ENCODE measurements at regions not wholly inside any gene's neighbourhood (a gene's known extent, or its start where the extent isn't known, plus 50 kb on each side); places are given as distances from the start of the nearest gene placed in this dataset.
A peak's percentile ranks its signal among the peaks of the same experiment; 100 is the strongest.

- DNase-seq, result no peak
These were observed 126.2 kb downstream of the TMEM18 start for GRCh38 chr2:550860-551567.

- DNase-seq, result no peak
These were observed 131.2 kb downstream of the TMEM18 start for GRCh38 chr2:545711-546650.

- no peak for DNase-seq
These were observed 132.0 kb downstream of the TMEM18 start for GRCh38 chr2:545228-545627.

GRCh38 chr2:538646-539045 lies 138.6 kb downstream of the TMEM18 start:
- no peak for DNase-seq

- no peak for DNase-seq
These were observed 142.0 kb downstream of the TMEM18 start for GRCh38 chr2:535222-535621.

- DNase-seq, result no peak
These were observed 147.4 kb downstream of the TMEM18 start for GRCh38 chr2:529852-530251.

- no peak for DNase-seq
These were observed 147.8 kb downstream of the TMEM18 start for GRCh38 chr2:529424-529823.

- DNase-seq, result no peak
These were observed 149.6 kb downstream of the TMEM18 start for GRCh38 chr2:527581-527980.

DNA sequence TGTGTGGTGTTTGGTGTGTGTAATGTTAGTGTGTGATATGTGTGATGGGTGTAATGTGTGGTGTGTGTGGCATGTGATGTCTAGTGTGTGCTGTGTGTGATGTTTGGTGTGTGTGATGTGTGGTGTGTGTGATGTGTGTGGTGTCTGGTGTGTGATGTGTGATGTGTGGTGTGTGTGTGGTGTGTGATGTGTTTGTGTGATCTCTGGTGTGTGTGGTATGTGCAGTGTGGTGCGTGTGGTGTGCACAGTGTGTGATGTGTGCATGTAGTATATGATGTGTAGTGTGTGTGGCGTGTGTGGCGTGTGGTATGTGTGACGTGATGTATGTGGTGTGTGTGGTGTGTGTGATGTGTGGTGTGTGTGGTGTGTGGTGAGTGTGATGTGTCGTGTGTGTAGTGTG lies 150.3 kb downstream of the TMEM18 start:
- DNase-seq, result no peak

GRCh38 chr2:525611-526010 lies 151.6 kb downstream of the TMEM18 start:
- DNase-seq, result no peak

DNA sequence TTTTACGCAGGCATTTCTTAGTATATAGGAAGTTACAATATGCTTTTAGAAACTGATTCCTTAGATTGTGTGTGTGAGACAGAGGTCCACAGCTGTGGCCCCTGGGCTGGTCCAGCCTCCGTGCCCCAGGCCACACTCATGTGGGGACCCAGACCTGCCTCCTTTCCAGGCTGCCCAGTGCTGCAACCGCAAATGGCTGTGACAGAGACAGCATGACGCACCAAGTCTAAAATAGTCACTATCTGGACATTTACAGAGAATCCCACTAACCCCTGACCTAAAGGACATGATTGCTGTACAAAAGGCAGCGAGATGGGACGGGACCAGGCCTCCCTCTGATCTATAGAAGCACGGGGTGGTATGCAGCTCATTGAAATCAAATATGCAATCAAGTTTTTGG lies 152.2 kb downstream of the TMEM18 start:
- DNase-seq, result no peak

DNA sequence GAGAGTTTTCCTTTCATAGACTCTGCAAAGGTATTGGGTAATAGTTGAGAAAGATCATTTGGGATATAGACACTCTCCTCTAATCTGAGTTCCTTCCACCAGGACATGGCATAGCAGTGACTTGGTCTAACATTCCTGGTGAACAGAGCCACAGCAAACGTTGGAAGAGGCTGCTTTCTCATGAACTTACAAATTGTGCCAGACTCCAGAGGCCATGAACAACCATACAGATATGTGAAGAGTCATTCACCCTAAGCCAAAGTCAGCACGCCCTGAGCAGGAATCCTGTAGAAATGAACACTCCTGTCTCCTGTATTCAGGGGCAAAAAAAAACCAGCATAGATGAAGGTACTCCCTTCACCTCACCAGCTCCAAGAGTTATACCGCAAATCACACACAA lies 152.8 kb downstream of the TMEM18 start:
- no peak for DNase-seq

DNA sequence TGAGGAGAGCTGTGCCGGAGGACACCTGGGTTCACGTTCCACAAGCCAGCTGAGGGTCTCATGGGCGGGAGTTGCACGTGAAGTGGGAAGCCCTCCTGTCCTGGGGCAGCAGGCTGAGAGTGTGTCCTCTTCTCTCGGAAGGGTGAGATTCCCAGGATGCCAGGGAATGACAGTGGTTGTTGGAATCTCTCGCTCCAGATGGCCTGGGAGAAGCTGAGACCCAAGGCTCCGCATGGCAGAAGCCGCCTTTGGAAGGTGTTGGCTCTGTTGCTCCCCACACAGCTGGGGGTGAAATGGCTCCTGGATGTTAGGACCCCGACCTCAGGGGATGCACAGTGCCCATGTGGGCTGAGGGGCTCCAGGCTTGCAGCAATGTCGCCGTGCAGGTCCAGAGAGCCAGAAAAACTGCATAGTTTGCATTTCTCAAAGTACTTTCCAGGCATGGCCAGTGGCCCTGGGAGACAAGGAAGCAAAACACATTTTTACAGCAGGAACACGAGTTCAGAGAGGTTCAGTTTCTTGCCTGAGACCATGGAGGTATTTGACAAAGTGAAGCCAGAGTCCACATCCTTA lies 153.4 kb downstream of the TMEM18 start:
- no peak for DNase-seq

- DNase-seq, result no peak
These were observed 154.4 kb downstream of the TMEM18 start for GRCh38 chr2:522776-523175.

GRCh38 chr2:521853-522530 lies 155.2 kb downstream of the TMEM18 start:
- DNase-seq, result no peak

DNA sequence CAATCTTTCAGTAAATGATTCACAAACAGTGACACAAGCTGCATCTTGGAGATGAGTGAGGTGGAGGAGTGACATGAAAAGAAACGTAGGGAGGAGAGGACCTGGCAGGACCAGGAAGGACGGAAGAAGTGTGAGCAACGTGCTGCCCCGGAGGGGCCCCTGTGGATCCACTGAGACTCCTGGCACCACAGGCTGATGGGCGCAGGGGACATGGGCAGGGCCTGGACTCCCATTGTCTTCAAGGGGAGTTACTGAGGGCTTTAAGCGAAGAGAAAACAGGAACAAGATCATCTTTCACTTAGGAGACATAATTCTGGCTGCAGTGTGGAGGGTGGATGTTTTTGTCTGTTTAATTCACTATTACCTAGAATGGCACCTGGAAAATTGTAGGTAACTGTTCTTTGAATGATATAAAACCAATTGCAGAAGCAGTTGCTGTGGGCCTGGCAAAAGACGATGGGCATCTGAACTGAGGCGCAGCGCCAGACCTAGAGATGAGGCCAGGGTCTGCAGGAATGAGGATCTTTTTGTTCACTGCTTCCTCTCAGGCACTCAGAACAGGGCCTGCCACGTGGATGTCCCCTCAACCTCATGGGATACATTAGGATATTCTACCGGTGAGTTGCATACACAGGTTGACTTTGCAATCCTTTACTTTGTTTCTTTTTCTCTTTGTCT lies 156.4 kb downstream of the TMEM18 start:
- no peak for DNase-seq

DNA sequence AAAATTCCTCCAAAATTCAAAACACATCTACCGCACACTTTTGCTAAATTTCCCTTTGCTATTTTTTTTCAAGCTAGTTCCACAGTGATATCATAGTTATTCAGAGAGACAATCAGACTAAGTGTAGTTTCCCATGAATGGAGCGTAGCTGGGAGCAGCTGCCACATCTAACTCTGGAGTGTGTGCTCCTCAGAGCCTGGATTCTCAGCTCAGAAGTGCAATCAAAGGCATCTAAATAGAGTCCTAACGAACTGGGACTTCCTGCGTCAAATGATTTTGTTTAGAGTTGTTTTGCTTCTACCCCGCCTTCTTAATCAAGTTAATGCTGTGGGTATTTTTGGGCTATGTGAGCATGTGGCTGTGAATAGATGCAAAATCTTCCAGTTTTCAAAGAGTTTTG lies 160.3 kb downstream of the TMEM18 start:
- DNase-seq, result peak; percentile 6

GRCh38 chr2:516131-516530 lies 161.1 kb downstream of the TMEM18 start:
- DNase-seq, result no peak

- no peak for DNase-seq
These were observed 161.6 kb downstream of the TMEM18 start for GRCh38 chr2:515441-516127.

DNA sequence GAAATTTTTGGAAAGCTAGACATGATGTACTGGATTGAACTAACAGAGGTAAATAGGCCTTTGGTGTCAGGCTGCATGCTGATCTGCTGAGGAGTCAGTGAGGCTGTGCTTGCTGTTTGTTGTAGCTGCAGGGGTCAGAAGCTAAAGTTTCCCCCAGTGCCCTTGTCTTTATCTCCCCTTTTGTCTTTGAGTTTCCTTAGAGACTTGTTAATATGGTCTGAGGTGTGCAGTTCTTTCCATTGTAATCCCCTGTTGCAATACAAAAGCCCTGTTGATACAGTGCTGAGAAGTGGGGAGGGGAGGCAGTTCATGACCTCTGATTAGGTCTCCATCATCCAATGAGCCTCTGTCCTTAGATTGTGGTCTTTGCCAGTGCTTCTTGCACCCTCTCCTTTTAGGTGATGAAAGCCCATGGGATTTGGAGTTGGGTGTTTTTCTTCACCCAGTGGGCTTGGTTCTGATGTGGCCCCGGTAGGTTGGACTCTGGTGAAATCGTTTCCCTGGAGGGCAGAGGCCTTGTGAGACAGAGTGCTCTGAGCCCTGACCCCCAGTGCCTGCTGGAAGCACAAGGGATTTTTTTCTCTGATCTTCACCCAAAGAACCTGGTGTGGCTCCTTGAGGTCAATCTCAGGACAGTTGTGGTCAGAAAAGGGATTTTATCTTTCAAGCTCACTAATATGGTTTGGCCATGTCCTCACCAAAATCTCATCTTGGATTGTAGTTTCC lies 163.1 kb downstream of the TMEM18 start:
- no peak for DNase-seq

- no peak for DNase-seq
These were observed 166.4 kb downstream of the TMEM18 start for GRCh38 chr2:510839-511238.

All from occipital lobe (tissue), 1 donor.